NOMO-1 treated with DMSO at 0.1 percent for 48 hours (cell line): ENCODE measurements at regions not wholly inside any gene's neighbourhood (a gene's known extent, or its start where the extent isn't known, plus 50 kb on each side); places are given as distances from the start of the nearest gene placed in this dataset.
"Not testable (repeated sequence)": the region's sequence is repeated elsewhere in the genome, so short reads cannot be mapped to it uniquely, and the experiment has no call there.

Experiments used
- DNase-seq: peaks from one replicate; lab custom pipeline; 2025; ENCODE audit not compliant: unreplicated experiment; lab: John Stamatoyannopoulos, UW

DNA sequence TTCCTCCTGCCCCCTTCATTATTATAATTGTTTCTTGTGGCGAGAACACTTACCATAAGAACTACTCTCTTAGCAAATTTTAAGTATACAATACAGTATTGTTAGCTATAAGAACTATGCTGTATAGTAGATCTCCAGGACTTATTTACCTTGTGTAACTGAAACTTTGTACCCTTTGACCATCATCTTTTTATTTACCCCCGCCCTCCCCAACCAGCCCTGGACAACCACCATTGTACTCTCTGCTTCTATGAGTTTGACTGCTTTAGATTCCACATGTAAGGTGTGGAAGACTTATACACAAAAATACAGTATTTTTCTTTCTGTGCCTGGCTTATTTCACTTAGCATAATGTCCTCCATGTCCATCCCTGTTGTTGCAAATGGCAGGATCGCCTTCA, 161.1 kb downstream of the PHF8 start:
- no peak for DNase-seq

DNA sequence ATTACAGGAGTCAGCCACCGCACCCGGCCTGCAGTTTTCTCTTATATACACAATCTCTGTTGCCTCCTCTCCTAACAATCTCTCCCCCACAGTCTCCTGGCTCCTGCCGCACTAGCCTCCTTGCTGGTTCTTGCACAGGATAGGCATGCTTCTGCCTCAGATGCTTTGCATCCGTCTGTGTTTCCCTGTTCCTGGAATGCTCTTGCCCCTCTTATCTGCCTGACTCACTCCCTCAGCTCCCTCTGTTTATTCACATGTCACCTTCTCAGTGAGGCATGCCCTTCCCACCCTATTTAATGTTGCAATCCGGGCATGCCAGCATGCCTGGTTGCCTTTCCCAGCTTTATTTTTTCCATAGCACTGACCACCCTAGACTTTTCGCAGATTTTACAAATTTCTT, 161.9 kb downstream of the PHF8 start:
- DNase-seq: no peak

DNA sequence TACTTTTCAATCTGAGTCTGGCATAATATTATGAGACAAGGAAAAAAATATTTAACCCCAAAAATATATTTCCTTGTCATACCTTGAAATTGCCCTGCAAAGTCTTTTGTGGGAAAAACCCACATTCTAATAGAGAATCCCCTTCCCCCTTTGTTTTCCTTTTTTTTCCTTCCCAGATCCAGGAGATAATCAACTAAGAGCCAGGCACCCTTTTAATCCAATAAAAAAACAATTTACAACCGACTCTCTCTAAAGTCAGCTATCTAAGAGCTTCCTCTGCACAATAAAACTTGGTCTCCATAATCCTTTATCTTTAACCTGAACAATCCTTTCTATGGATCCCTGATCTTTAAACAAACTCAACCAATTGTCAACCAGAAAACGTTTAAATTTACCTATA, 163.5 kb downstream of the PHF8 start:
- not testable (repeated sequence) for DNase-seq

DNA sequence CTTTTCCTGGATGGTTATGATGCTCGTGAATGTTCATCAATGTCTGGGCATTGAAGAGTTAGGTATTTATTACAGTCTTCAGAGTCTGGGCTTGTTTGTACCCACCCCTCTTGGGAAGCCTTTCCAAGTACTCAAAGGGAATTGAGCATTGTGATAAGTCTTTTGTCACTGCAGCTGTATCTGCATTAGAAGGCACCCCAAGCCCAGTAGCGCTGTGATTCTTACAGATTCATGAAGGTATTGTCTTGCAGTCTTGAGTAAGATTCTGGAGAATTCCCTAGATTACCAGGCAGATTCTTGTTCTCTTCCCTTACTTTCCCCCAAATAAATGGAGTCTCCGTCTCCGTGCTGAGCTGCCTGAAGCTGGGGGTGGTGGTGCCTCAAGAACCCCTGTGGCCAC, 173.4 kb upstream of the HUWE1 start:
- no peak for DNase-seq

DNA sequence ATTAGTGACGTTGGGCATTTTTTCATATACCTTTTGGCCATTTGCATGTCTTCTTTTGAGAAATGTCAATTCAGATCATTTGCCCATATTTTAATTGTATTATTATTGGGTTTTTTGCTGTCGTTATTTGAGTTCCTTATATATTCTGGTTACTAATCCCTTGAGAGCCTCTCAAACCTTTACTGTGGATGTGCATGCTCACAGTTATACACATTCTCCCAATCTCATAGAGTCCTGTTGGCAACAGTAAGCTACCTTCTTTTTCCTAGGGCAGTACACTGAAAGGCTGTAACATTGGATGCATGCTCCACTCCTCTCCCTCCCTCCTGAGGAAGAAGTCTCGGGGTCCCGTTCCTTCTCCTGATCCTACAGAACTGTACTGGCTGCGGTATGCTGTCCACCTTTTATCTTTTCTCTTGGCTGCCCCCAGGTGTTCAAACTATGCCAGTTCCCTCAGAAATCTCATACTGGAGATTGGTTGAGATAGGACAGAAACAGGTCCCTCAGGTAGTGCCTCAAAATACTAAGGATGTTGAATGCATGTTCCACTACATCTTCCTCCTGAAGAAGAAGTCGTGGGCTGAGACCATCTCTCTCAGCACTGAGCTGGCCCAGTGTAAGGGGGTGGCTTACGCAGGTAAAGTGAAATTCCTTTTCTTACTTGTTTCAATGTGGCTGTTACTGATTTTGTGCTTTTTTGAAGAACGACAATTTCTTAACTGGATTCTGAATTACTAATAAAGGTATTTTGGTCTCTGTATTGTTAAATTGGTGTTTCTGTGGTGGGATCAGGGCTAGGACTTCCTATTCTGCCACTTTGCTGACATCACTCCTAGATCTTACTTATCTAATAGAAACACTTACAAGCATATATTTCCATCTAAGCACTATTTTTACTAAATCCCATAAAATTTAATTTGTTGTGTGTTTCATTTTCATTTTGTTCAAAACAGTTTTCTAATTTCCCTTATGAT, 145.4 kb upstream of the HUWE1 start:
- DNase-seq: peak; percentile 24

DNA sequence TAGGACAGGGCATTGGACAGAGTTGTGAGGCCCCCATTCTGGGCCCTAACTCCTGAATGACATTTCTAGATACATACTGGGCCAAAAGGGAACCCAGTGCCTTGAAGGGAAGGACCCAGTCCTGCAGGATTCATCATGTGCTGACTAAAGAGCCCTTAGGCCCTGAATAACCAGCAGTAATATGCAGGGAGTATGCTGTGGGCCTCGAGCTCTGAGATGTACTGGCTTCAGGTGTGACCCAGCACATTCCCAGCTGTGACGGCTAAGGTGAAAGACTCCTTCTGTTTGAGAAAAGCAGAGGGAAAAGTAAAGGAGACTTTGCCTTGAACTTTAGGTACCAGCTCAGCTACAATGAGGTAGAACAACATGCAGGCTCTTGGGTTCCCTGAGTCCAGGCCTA, 138.2 kb upstream of the HUWE1 start:
- DNase-seq: no peak

DNA sequence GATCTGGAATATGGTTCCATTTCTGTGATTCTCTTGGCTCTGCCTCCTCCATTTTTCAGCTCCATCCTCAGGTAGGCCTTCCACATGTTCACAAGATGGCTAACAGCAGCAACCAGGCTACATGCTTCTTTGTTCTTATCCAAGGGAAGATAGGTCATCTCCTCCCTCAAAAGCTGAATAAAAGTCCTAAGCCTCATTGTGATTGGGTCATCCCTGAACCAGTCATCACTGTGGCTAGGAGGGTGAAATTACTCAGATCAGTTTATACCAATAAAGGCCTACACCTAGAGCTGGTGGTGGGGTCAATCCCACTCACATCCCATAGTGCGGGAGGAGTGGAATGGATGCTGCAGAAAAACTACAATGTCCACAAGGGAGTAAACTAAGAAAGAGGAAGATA, 131.6 kb upstream of the HUWE1 start:
- not testable (repeated sequence) for DNase-seq

DNA sequence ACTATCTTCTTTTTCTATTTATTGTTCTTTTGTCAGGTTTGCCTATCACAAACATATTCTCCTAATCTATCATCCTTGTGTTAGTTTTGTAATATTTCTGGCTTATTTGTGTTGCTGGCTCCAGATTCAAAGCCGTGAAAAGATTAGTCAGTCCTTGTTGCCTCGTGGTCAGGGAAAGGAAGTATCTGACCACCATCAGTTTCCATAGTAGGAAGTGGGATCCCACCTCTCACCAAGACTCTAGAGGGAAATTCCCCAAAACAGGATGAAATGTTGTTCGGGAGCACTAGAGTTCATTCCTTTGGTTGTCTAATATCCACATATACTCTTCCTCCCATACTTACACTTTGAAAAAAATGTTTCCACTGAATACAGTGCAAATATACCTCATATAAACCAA, 131.0 kb upstream of the HUWE1 start:
- DNase-seq: no peak

DNA sequence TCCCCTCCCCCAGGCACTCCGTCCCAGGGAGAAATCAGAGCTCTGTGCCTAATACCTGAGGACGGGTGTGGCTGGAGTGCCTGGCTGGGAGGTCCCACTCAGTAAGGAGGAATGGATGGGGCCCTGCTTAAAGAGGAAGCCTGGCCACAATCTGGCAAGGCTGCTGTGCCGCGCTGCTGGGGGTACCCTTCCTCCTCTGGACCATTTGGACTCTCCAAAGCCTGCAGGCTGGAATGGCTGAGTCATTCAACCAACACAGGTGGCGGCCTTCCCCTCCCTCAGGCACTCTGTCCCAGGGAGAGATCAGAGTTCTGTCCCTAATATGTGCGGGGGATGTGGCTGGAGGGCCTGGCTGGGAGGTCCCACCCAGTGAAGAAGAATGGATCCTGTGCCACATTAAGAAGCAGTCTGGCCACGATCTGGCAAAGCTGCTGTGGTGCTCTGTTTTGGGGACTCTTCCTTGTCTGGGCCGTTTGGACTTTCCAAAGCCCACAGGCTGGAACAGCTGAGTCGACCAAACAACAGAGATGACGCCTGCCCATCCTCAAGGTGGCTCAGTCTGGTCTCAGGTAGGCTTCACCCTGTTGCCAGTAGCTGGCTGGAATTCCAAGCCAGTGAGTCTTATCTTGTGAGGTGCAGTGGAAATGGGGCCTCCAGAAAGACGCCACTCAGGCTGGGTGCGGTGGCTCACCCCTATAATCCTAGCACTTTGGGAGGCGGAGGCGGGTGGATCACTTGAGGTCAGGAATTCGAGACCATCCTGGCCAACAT, 127.3 kb upstream of the HUWE1 start:
- no peak for DNase-seq

DNA sequence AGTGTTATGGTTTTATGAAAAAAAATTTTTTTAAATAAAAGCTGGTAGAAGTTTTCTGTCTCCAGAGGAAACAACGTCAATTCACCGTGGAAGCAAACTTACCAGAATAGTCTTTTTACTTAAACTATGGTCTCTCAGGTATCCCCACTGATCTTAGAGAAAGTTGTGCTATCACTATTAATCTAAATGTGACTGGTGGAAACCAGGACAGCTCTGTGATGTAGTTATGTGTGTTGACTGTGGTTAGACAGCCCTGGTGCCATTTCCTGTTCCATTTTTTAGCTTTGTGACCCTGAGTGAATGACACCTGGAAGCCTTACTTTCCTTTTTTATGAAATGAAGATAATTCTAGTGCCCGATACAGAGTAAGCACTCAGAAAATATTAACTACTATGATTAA, 111.8 kb upstream of the HUWE1 start:
- DNase-seq: no peak

DNA sequence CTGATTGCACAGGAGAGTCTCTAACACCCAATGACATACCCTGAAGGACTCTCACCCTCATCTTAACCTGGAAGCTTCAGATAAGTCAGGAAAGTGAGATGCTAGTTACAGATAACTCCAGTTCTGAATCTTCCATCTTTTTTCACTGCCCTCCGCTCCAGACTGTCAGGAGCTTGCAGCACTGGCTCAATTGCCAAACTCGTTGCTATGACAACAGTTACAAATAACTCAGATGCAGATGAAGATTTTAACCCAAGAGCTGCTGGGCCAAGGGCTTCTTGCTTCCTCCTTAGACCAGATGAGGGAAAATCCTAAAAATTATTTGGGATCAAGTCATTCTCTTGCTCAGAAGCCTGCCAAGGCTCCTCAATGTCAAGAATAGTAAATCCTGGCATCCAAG, 109.1 kb upstream of the HUWE1 start:
- no peak for DNase-seq

DNA sequence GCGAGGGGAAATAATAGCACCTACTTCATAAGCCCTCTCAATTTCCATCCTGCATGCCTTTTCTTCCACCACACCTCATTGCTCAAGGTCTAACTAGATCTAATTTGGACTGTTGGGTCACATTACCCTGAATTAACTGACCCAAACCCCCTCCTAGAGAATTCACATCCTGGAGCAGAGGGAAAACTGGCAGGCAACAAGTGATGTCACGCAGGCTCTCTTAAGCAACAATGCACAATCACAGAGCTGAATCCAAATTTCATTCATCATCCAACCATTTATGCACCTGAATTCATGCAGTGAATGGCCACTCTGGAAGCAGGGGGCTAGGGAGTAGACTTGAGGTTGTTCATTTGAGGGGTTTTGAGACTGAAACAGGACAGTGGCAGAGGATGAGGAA, 107.7 kb upstream of the HUWE1 start:
- DNase-seq: no peak

DNA sequence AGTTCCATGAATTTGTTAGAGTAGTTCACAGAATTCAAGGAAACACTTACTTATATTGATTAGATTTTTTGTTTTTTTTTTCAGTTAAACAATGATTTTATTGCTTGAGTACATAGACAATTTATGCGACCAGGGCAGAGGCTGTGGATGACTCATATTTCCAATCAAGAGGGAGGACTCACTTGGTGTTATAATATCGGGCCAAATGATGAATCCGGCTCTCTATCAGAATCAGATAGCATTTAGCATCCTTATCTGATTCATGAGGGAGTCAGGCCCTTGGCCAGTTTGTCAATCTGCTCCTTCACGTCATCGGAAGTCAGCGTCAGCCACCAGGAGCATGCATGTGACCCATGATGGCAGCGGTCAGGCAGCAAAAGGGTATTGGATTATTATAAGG, 82.3 kb upstream of the HUWE1 start:
- DNase-seq: no peak

DNA sequence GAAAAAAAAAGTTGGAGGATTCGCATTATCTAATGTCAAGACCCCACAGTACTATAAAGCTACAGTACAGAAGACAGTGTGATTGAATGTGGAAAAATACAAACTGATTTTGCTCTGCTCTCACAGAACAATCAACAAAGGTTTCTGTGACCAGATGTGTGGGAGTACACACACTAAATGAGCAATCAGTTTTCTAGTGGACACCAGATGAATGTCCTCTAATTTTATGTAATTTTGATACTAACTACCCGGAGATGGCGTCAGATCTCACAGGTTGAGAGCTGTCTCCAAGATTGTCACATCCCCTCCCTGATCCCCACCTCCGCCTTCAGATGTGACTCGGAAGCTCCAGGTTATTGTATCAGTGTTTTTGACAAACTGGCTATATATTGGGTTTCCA, 81.9 kb upstream of the HUWE1 start:
- no peak for DNase-seq

DNA sequence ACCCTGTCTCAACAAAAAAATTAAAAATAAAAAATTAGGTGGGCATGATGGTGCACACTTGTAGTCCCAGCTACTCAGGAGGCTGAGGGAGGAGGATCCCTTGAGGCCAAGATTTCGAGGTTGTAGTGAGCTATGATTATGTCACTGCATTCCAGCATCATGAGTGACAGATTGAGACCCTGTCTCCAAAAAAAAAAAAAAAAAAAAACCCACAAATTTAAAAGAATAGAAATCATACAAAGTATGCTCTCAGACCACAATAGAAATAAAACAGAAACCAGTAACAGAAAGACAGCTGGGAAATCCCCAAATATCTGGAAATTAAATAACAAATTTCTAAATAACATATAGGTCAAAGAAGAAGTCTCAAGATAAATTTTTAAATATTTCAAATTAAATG, 81.0 kb upstream of the HUWE1 start:
- DNase-seq: no peak

DNA sequence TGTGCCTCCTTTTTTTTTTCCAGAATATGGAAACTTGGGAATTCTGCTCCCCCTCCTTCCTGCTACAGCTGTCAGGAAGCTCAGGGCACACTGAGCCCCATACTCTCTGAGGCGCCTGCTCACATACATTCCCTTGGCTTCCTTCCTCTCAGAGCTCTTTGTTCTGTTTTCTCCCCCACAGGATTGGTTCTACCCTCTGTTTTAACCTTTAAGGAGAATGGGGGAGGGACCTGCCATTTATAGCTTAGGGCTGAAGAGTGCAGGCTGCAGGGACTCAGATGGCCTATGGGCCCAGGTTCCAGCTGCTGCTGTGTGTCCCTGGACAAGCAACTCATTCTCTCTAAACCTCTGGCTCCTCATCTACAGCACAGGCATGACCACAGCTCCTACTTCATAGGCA, 70.7 kb upstream of the HUWE1 start:
- DNase-seq: not testable (repeated sequence)

DNA sequence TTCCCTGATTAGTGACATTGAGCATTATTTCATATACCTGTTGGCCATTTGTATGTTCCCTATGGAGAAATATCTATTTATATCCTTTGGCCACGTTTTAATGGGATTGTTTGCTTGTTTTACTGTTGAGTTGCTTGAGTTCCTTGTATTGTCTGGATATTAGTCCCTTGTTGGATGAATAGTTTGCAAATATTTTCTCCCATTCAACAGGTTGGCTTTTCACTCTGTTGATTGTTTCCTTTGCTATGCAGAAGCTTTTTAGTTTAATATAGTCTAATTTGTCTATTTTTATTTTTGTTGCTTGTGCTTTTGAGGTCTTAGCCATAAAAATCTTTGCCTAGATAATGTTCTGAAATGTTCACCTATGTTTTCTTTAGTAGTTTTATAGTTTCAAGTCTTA, 60.2 kb upstream of the HUWE1 start:
- DNase-seq: no peak

DNA sequence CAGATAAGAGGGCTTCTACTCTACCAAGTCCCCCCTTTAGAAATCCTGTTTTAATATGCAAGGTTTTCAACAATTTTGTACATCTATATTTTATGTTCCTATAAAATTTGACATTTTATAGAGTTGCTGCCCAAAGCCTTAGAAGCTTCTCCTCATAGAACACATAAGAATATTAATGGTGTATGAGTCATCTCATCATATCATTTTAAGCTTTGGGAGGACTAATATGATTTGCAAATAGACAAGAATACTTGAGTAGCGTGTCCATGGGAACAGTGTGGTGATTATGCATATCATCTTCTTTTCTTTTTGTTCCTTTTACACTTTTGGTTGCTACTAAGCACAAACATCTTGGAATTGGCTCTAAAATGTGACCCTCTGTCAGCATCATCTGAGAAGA, 56.7 kb upstream of the HUWE1 start:
- no peak for DNase-seq

DNA sequence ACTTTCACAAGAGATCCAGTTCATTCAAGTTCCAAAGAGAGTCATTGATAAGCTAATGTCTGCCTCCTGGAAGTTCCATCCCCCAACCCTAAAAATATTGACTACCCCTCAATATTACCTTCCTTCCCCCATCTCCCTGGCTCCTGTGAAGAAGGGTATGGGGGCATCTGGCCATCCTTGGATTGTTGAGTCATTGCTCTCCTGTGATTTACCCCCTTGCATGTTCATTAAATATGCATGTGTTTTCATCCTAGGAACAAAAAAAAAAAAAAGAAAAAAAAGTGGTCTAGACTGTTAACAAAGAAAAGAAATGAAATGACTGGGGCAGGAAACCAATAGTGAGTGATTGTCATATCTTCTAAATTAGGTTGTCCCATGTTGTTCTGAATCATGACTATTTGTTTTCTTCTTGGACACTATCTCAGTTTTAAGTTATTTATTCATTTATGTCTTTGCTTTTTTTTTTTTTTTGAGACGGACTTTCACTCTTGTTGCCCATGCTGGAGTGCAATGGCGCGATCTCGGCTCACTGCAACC, 51.9 kb upstream of the HUWE1 start:
- DNase-seq: no peak
